ENCODE measurements at regions not wholly inside any gene's neighbourhood (a gene's known extent, or its start where the extent isn't known, plus 50 kb on each side); places are given as distances from the start of the nearest gene placed in this dataset.

GRCh38 chr5:57319628-57320027, 145.8 kb downstream of the GPBP1 start:
- DNase-seq: no peak
- H3K4me1 ChIP-seq (replicated peaks in 1 of 2): no peaks in the 10 kb centered on the region
- intact Hi-C loops (cut with DNase I): loop anchor here in 1 of 2 donors (5.0 kb wide), 1 partner anchor 313 kb away; no protein-coding TSS in a partner anchor
- TF ChIP-seq POLR2A (IDR thresholded peaks at IDR 0.05) (no peak), CTCF (IDR thresholded peaks at IDR 0.05) (no peak)
- WGBS, 4 donors: 89 to 95% (median 93%) methylated on average over 4 of the region's 4 CpGs
- H3K36me3 ChIP-seq (replicated peaks in 1 of 2): no peaks in the 10 kb centered on the region
- H3K9me3 ChIP-seq (replicated peaks in 1 of 3): no peaks in the 10 kb centered on the region
- H3K27me3 ChIP-seq: no peaks in the 10 kb centered on the region
- no peak overlapping the region for H3K27ac ChIP-seq
- no peak overlapping the region for H3K4me3 ChIP-seq

- H3K4me3 ChIP-seq: no peak overlapping the region
- intact Hi-C loops (cut with DNase I): no loop called here
- 86 to 98% (median 92%) methylated on average over 5 of the region's 5 CpGs for WGBS, 4 donors
- H3K9me3 ChIP-seq (replicated peaks in 1 of 3): no peaks in the 10 kb centered on the region
- H3K27ac ChIP-seq: peak overlapping the region in 1 of 5 donors; percentile 67
- no peaks in the 10 kb centered on the region for H3K4me1 ChIP-seq (replicated peaks in 1 of 2)
- TF ChIP-seq POLR2A (IDR thresholded peaks at IDR 0.05): no peak
- TF ChIP-seq CTCF (IDR thresholded peaks at IDR 0.05): no peak
- H3K36me3 ChIP-seq (replicated peaks in 1 of 2): no peaks in the 10 kb centered on the region
- DNase-seq: no peak
- H3K27me3 ChIP-seq: no peaks in the 10 kb centered on the region
These were observed 144.4 kb downstream of the GPBP1 start for GRCh38 chr5:57318251-57318650.

GRCh38 chr5:57317341-57317740, 143.5 kb downstream of the GPBP1 start:
- H3K4me1 ChIP-seq (replicated peaks in 1 of 2): peaks cover 0 to 3% of the 10 kb centered on the region in 2 donors
- peak overlapping the region in 2 of 5 donors; percentile 52 to 67 for H3K27ac ChIP-seq
- H3K9me3 ChIP-seq (replicated peaks in 1 of 3): no peaks in the 10 kb centered on the region
- WGBS, 4 donors: 69 to 78% (median 73%) methylated on average over 5 of the region's 5 CpGs
- DNase-seq: no peak
- no peaks in the 10 kb centered on the region for H3K36me3 ChIP-seq (replicated peaks in 1 of 2)
- TF ChIP-seq POLR2A (IDR thresholded peaks at IDR 0.05) (no peak), CTCF (IDR thresholded peaks at IDR 0.05) (no peak)
- intact Hi-C loops (cut with DNase I): no loop called here
- no peak overlapping the region for H3K4me3 ChIP-seq
- no peaks in the 10 kb centered on the region for H3K27me3 ChIP-seq

GRCh38 chr5:57316798-57317327, 143.0 kb downstream of the GPBP1 start:
- peak; percentile 20 to 70 (median 45) for DNase-seq
- Histone ChIP-seq H3K4me3 (no peak overlapping the region), H3K36me3 (replicated peaks in 1 of 2) (no peaks in the 10 kb centered on the region), H3K4me1 (replicated peaks in 1 of 2) (peaks cover 0 to 8% of the 10 kb centered on the region in 2 donors), H3K27ac (peak overlapping the region in 2 of 5 donors; percentile 52 to 67), H3K9me3 (replicated peaks in 1 of 3) (no peaks in the 10 kb centered on the region), H3K27me3 (no peaks in the 10 kb centered on the region)
- intact Hi-C loops (cut with DNase I): no loop called here
- 35 to 47% (median 37%) methylated on average over 3 of the region's 3 CpGs for WGBS, 4 donors
- no peak for TF ChIP-seq POLR2A (IDR thresholded peaks at IDR 0.05)
- TF ChIP-seq CTCF (IDR thresholded peaks at IDR 0.05): no peak
